Stromal cell of bone marrow (primary cell): ENCODE measurements at regions not wholly inside any gene's neighbourhood (a gene's known extent, or its start where the extent isn't known, plus 50 kb on each side); places are given as distances from the start of the nearest gene placed in this dataset.
"Not testable (repeated sequence)": the region's sequence is repeated elsewhere in the genome, so short reads cannot be mapped to it uniquely, and the experiment has no call there.

ENCODE experiments used
- DNase-seq: peaks from one replicate; pipeline ENCODE4 v3.0.0-alpha.2; 2012; ENCODE audit warnings: low read depth

DNA sequence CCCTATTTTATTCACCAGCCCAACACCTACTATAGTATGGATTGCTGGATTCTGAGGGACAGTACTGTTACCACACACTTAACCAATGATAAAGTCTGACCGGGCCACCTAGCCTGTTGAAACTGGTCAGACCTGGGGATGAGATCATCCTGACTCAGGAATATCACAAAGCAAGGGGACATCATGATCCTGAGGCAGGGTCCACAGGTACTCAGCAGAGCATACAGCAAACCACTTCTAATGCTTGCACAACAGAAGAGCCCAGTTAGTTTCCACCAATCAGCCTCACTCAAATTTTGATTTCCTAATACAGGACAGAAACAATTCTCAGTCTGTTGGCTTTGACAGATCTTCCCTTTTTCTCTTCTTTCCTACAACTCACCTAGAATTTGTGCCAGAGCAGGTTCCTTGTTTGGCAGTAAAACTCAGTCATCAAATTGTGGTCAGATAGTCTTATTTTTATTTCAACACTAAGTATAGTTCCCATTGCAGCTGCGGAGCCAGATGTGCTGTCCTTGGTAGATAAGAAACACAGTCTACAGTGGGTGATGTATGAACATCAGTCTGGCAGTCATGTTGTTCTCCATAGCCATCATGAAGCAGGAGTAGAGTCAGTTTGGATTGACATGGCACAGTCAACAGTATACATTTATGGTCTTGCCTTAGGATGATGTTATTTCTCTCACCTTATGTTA, 90.1 kb upstream of the PRR23C start:
- no peak for DNase-seq

DNA sequence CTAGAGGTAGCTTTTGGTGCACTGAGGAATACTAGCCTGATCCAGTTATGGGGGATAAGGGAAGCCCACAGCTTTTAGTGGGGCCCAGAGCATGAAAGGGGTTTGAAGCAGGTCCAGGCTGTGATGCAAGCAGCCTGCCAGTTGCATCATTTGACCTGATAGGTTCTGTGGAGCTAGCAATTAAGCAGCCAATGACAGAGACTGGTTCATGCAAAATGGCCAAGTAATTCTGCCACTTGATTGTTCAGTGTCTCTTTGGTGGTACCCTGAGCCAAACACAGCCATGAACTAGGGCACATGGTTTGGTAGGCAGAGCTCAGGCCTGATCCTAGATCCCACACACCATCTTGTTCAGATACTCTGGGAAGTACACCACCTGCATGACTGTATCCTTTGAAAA, 91.0 kb upstream of the PRR23C start:
- DNase-seq = no peak

DNA sequence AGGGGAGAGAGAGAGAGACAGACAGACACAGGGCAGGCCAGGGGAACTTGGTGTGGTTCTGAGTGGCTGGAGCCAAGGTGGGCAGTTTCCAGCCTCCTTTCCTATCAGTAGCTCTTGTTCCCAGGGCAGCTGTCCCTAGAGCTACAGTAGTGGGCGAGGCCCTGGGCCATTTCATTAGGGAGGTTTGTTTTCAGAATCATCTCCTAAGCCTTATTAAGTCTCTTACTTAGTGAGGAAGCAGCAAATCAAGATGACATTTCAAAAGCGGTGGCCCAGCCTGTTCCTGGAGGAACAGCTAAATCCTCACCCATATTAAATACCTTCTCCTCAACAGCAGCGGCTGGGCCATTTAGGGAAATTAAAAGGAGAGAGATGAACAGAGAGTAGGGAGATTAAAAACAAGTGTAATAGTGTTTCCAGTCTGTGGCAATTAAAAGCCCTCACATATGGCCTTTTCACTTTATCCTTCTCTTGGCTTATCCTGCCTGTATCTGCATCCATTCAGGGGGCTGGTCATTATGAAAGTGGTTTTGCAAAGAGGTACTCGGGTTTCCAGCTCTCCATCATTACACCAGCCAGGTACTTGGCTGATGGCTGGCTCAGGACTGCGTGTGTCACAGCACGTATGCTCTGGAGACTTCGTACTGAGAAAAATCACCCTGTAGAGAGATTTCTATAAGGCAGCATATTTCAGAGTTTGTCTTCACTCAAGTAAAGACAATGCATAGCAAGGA, 91.9 kb upstream of the PRR23C start:
- DNase-seq = no peak

DNA sequence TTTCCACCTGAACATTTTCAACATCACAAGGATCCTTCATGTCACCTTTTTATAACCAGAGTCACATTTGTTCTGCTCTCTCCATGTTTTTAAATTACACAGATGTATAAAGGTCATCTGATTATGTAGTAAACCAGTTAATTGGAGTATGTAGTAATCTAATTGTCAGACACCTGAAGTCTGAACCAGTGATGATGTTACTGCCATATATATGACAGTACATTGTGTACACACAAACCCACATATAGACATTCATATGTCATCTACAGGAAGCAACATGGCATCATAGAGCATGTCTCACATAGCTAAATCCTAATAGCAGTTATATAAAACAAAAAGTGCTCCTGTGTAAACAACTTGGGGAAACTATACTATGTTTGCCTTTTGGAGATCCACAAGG, 95.9 kb upstream of the PRR23C start:
- DNase-seq = no peak

DNA sequence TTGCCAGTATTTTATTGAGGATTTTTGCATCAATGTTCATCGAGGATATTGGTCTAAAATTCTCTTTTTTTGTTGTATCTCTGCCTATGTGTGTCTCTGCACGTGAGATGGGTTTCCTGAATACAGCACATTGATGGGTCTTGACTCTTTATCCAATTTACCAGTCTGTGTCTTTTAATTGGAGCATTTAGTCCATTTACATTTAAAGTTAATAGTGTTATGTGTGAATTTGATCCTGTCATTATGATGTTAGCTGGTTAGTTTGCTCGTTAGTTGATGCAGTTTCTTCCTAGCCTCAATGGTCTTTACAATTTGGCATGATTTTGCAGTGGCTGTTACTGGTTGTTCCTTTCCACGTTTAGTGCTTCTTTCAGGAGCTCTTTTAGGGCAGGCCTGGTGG, 101.3 kb upstream of the PRR23C start:
- DNase-seq = not testable (repeated sequence)

DNA sequence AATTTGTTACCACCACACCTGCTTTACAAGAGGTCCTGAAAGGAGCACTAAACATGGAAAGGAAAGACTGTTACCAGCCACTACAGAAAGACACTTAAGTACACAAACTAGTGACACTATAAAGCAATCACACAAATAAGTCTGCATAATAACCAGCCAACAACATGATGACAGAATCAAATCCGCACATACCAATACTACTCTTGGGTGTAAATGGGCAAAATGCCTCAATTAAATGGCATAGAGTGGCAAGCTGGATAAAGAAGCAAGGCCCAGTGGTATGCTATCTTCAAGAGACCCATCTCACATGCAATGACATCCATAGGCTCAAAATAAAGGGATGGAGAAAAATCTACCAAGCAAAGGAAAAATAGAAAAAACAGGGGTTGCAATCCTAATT, 106.8 kb upstream of the PRR23C start:
- no peak for DNase-seq

DNA sequence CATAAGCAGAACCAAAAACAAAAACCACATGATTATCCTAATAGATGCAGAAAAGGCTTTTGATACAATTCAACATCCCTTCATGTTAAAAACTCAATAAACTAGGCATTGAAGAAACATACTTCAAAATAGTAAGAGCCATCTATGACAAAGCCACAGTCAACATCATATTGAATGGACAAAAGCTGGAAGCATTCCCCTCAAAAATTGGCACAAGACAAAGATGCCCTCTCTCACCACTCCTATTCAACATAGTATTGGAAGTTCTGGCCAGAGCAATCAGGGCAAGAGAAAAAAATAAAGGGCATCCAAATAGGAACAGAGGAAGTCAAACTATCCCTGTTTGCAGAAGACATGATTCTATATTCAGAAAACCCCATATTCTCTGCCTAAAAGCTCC, 108.7 kb upstream of the PRR23C start:
- not testable (repeated sequence) for DNase-seq

DNA sequence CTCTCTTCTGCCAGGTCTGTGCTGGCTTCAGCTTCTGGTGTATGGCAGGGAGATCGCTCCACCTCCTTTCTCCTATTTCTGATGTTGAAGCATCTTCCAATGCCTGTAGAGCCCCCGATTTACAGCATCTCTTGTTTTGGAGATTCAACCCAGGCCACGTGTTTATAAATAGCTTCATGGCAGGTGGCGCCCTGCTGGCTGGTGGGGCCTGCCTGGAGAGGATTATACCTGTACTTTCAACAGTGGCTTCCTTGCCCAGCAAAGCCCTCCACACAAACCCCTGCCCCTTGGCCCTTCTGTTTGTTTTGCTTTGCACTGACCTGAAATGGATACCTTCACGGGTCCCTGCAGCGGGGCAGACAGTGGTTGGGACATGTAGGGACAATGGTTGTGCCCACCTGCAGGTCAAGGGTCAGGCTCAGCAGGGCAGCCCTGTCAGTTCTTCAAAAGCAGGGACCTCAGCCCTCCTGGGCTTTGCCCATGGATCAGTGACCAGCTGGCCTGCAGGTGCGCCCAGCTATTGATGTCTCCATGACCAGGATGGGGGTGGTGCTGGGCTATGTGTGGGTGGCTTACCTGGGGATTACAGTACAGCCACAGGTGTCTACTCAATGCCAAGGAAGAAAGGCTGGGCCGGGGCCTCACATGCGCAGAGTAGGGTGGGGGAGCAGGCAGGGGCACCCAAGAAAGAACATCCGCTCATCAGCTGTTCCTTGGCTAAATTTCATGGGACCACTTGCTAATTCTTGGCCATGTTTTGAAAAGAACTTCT, 112.7 kb upstream of the PRR23C start:
- DNase-seq = no peak

DNA sequence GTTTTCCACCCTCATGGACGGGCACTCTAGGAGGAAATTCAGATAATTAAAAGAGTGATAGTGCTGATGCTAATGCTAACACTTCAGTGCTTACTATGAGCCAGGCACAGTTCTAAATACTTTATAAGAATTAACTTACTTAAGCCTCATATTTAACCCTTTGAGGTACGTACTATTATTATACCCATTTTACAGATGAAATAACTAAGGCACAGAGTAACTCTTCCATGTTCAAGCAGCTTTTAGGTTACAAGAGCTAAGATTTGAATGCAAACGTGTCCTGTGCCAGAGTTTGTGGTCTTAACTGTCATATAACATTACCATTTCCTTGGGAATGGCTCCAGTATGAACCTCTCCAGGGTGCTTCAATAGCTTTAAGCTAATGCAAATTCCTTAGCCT, 114.7 kb upstream of the PRR23C start:
- no peak for DNase-seq

DNA sequence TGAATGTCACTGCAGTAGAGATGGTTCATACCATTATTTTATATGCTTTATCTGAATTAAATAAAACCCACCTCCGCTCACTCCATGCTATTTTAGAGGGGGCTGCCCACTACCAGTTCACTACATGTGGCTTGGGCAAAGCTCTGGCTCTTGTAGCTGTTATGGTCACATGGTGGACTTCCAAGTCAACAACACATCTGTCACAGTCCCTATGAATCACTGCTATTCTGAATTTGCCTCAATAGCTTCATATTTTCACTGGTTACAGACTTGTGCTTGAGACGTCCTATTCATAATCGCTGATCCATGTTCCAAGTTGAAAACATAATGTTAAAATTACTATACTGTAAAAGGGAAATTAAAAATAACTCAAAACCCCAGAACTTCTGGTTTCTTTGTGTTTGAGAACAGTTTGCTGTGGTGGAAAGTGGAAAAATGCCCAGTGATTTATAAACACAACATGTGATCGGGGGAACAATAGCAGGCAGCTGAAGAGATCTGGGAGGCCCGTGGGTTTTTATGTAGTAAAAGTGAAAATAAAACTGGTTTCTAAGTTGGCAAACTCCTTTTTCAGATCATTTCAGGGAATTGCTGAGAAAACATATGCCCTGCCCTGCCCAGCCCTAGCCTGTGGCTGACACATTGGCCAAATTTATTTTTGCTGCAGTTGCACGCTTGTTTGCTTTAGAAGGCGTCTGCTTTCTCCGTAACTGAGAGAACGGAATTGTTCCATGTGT, 128.8 kb upstream of the PRR23C start:
- DNase-seq = peak; percentile 45

DNA sequence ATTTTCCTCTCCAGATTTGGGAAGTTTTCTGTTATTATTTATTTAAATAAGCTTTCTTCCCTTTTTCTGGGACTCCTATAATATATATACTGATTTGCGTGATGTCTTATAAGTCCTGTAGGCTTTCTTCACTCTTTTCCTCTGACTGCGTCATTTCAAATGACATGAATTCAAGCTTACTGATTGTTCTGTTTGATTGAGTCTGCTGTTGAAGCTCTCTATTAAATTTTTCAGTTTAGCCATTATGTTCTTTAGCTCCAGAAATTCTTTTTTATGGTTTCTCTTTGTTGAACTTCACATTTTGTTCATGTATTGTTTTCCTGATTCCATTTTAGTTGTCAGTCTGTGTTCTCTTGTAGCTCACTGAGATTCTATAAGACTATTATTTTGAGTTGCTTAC, 135.8 kb upstream of the PRR23C start:
- DNase-seq = no peak

DNA sequence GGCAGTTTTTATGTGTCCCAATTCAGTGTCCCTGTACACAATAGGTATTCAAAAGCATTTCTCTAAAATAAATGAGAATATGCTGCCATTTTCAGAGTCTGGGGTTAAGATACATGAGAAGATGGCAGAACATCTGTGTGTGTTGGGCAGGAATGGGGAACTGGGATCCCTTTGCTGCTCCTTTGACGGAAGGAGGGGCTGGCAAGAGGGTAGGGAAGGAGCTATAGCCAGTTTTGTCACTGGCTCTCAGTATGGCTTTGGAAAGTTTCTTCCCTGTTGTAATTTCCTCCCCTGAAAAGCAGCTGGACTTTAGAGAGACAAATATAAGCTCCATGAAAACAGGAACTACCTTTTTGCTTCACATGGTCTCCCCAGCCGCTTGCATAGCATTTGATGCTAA, 137.5 kb upstream of the PRR23C start:
- DNase-seq = no peak

DNA sequence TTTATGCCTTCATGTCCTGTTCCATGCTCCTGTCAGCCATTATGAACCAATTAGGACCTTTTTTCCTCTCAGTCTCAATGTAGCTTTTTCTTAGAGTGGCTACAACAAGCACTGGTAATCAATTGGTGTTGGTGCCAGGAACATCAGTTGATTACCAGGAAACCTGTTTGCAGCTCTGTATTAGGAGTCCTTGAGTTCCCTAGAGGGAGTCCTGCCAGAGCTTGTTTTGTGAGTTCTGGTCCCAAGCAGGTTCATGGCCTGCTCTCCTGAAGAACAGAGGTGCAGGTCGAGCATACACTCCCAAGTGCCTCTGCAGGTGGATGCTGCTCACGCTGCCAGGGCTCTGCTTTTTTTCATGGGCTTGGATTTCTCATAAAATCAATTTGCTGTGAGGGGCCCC, 137.9 kb upstream of the PRR23C start:
- no peak for DNase-seq

DNA sequence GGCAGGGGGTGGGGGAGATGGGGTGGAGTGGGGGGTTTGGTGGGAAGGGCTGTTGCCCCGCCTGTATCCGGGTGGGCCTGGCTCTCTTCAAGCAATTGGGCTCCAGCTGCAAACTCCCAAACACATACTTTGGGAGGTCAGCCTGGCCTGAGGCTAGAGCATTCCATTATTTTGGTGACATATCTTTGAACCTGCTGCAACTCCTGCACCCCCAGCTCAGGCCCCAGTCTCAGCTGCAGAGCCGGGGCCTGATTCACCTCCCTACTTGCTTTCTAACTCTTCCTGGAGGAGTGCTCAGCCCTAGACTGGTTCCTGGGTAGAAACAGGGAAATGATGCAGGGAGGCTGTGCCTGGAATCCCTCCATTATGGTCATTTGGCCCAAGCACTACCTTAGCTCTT, 140.8 kb upstream of the PRR23C start:
- DNase-seq = no peak

DNA sequence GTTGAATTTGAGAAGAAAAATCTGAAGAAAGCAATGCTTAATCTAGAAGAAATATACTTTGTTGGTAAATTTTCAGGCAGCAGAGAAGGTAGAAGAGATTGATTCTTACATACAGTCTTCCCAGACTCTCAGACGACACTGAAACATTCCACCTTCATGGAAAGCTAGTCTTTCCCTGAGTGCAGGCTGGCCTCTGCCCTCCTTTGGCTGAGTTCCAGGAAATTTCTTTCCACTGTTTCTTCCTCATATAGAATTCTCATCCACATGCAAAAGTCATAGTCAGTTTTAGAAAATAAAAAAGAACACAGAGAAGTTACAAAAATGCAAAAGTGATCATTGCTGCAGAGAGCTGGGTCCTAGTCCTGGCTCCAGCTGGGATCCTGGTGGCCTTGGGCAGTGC, 142.5 kb upstream of the PRR23C start:
- no peak for DNase-seq

DNA sequence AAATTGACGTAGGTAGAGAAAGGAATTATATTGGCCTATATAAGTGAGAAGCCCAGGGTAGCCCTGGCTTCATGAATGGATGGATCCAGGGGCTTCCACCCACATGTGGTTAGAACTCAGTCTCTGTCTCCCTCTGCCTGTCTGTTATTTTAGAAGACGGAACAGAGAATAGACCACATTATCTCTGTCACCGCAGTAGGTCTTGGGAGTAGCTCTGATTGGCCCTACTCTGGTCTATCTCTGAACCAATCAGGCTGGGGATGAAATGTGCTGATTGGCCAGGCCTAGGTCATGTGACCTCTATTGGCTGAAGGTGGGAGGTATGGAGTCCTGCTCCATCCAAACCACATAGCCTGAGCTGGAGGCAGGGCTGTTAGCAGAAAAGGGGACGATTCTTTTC, 143.0 kb upstream of the PRR23C start:
- DNase-seq = no peak

DNA sequence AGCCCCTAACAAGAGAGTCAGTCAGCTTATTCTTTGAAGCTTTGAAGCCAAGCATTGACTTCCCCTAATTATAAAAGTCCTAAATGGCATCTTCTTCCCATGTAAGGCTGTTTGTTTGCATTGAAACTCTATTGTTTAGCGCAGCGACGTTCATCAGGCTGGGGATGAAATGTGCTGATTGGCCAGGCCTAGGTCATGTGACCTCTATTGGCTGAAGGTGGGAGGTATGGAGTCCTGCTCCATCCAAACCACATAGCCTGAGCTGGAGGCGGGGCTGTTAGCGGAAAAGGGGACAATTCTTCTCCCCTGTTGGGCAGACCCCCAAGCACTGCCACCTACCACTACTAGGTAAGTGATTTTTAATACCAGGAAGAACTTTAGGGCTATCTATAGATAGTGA, 145.3 kb upstream of the PRR23C start:
- DNase-seq = no peak

DNA sequence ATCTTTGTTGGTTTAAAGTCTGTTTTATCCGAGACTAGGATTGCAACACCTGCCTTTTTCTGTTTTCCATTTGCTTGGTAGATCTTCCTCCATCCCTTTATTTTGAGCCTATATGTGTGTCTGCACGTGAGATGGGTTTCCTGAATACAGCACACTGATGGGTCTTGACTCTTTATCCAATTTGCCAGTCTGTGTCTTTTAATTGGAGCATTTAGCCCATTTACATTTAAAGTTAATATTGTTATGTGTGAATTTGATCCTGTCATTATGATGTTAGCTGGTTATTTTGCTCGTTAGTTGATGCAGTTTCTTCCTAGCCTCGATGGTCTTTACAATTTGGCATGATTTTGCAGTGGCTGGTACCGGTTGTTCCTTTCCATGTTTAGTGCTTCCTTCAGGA, 149.4 kb upstream of the MRPS22 start:
- DNase-seq = not testable (repeated sequence)

DNA sequence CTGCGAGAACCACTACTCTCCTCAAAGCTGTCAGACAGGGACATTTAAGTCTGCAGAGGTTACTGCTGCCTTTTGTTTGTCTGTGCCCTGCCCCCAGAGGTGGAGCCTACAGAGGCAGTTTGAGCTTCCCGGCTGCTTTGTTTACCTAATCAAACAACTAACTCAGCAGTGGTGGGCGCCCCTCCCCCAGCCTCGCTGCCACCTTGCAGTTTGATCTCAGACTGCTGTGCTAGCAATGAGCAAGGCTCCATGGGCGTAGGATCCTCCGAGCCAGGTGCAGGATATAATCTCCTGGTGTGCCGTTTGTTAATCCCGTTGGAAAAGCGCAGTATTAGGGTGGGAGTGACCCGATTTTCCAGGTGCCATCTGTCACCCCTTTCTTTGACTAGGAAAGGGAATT, 147.7 kb upstream of the MRPS22 start:
- not testable (repeated sequence) for DNase-seq

DNA sequence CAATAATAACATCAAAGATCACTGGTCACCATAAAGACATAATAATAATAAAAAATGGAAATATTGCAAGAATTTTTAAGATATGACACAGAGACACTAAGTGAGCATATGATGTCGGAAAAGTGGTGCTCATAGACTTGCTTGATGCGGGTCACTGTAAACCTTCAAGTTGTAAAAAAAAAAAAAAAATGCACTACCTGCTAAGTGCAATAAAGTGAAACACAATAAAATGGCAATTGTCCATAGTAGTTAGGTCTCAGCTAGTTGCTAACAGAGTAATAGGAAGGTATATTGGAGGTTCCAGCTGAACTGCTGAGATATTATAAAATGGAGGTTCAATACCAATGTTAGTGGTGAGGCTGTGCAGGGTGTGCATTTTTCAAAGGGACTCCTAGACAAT, 146.6 kb upstream of the MRPS22 start:
- DNase-seq = no peak

DNA sequence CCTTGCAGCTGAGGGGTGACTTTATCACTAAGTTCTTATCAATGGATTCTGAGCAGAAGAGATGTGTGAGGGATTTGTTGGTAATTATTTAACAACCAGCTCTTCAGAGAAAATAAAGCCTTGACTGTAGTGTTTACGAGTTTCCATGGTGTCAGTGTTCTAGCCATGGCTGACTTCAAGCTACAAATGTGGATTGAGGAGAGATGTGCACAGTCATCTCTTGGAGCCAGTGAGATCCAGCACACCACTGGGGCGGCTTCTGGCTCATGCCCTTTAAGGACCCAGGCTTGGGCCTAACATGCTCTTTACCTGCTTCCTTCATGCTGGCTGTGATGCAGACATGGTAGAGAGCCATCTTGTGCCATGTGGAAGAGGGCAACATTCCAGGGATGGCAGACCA, 145.6 kb upstream of the MRPS22 start:
- DNase-seq = peak; percentile 3

DNA sequence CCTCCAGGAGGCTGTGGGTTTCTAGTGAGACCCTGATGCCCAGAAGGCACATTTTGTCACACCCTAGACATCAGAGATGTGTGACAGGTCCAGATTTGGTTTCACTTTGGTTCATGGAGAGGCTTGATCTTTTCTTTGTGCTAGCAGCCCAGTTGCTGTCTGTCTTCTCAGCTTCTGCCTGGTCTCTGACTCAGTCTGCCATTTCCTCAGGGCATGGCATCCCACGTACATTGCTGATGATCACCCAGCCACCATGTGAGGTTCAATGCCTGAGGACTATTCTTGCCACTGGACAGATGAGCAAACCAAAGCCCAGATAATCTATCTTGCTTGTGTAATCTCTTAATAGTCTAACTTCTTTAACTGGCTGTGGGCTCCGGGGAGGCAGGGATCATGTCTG, 144.9 kb upstream of the MRPS22 start:
- DNase-seq = peak; percentile 4
